ENCODE measurements at regions not wholly inside any gene's neighbourhood (a gene's known extent, or its start where the extent isn't known, plus 50 kb on each side); places are given as distances from the start of the nearest gene placed in this dataset.

DNA sequence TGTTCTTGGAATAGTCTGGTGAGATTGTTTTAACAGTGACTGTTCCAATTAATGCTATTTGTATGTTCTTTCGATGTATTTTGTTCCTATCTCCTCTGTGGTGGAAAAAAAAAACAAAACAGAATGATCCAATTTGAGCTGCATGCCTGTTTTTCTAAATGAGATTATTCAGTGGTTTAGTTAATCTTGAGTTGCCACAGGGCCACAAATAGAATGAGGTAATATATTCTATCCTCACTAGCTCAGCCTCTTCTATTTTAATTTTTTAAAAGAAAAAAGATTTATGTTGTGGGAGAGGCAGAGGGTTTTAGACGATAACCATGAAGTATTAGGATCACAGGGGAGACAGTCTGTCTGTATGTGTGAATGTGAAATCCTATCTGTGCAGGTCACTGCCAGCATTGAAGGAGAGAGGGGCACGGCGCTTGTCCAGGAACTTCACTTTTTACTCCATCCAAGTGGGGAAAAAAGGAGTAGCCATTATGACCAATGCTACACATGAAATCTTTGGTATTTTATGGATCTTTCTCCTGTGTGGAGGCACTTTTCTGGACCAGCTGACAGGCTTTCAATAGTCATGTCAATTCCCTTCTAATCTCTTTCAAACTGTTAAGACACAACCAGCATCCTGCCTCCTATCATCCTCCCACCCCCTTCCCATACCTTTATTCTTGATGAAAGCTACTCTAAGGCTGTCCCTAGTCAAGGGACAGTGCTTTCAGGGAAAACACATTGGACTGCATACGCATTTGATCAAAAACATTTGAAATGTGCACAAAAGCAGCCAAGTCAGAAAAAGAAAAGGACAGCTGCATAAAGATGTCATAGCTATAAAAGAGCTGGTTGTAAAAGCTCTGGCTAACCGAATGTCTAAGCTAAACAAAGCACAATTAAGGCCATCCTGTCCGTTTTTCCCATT lies 1063.8 kb upstream of the INTU start:
- TF ChIP-seq, protein P1, sequence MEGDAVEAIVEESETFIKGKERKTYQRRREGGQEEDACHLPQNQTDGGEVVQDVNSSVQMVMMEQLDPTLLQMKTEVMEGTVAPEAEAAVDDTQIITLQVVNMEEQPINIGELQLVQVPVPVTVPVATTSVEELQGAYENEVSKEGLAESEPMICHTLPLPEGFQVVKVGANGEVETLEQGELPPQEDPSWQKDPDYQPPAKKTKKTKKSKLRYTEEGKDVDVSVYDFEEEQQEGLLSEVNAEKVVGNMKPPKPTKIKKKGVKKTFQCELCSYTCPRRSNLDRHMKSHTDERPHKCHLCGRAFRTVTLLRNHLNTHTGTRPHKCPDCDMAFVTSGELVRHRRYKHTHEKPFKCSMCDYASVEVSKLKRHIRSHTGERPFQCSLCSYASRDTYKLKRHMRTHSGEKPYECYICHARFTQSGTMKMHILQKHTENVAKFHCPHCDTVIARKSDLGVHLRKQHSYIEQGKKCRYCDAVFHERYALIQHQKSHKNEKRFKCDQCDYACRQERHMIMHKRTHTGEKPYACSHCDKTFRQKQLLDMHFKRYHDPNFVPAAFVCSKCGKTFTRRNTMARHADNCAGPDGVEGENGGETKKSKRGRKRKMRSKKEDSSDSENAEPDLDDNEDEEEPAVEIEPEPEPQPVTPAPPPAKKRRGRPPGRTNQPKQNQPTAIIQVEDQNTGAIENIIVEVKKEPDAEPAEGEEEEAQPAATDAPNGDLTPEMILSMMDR (IDR thresholded peaks at IDR 0.05; ENCODE audit: insufficient read depth, low read length): no peak
- TF ChIP-seq GABPA (IDR thresholded peaks at IDR 0.05; ENCODE audit: low read depth) (no peak), POLR2AphosphoS5 (IDR thresholded peaks at IDR 0.05; ENCODE audit: low read depth) (no peak), REST (IDR thresholded peaks at IDR 0.05; ENCODE audit: insufficient replicate concordance, low read depth) (no peak), SPI1 (IDR thresholded peaks at IDR 0.05; ENCODE audit: borderline replicate concordance, low read depth) (no peak)

All from HL-60 (cell line).